ENCODE measurements at regions not wholly inside any gene's neighbourhood (a gene's known extent, or its start where the extent isn't known, plus 50 kb on each side); places are given as distances from the start of the nearest gene placed in this dataset.

GRCh38 chr17:13761038-13761603 is 159.4 kb upstream of the HS3ST3A1 start:
- Histone ChIP-seq H3K56ac (replicated peaks; ENCODE audit: insufficient read length, low read depth, low read length) (no peak overlapping the region), H2AFZ (ENCODE audit: low read length) (no peak overlapping the region), H3K27ac (ENCODE audit: low read depth, low read length) (no peak overlapping the region), H3K23ac (ENCODE audit: insufficient read length) (no peak overlapping the region), H2AK5ac (ENCODE audit: low read depth, low read length) (no peak overlapping the region), H2BK120ac (replicated peaks; ENCODE audit: low read depth, low read length) (no peak overlapping the region), H3K79me2 (ENCODE audit: control insufficient read depth in 1 of 2, insufficient read depth in 2 of 2, low read length in 2 of 2) (no peaks in the 10 kb centered on the region), H4K5ac (ENCODE audit: insufficient read length, low read depth, low read length) (no peak overlapping the region), H4K91ac (replicated peaks; ENCODE audit: insufficient read length, low read length) (no peak overlapping the region), H3K27me3 (replicated peaks in 1 of 4; ENCODE audit: control insufficient read depth in 3 of 4, extremely low read depth in 1 of 4, insufficient read depth in 3 of 4, low read length in 3 of 4) (no peaks in the 10 kb centered on the region), H2BK20ac (ENCODE audit: low read length) (no peak overlapping the region), H3K79me1 (ENCODE audit: low read depth, low read length) (no peaks in the 10 kb centered on the region), H3K4me2 (ENCODE audit: insufficient read depth in 1 of 2, low read depth in 2 of 2, low read length in 2 of 2) (no peak overlapping the region), H3K4ac (replicated peaks; ENCODE audit: insufficient read length, low read depth, low read length) (no peak overlapping the region), H3K23me2 (ENCODE audit: low read depth, low read length) (no peaks in the 10 kb centered on the region), H3K14ac (ENCODE audit: insufficient read length) (no peak overlapping the region), H4K8ac (ENCODE audit: extremely low read depth, insufficient read depth, low read length) (no peak overlapping the region), H3K4me1 (replicated peaks in 1 of 4; ENCODE audit: control insufficient read depth in 3 of 4, insufficient read depth in 4 of 4, low read length in 3 of 4) (no peaks in the 10 kb centered on the region), H3K36me3 (ENCODE audit: control insufficient read depth in 2 of 4, insufficient read depth in 4 of 4, low read length in 3 of 4) (no peaks in the 10 kb centered on the region), H2BK5ac (ENCODE audit: low read depth, low read length) (no peak overlapping the region), H3K9ac (replicated peaks in 1 of 4; ENCODE audit: extremely low read depth in 1 of 4, low read depth in 3 of 4, low read length in 3 of 4) (no peak overlapping the region), H3K9me3 (ENCODE audit: insufficient read depth in 2 of 2, low read depth in 1 of 2, low read length in 1 of 2) (no peaks in the 10 kb centered on the region), H3K18ac (ENCODE audit: extremely low read depth, low read length) (no peak overlapping the region), H4K20me1 (replicated peaks in 1 of 2; ENCODE audit: control insufficient read depth in 1 of 2, insufficient read depth in 2 of 2, low read length in 2 of 2) (no peaks in the 10 kb centered on the region), H2BK15ac (ENCODE audit: low read length) (no peak overlapping the region), H2BK12ac (ENCODE audit: low read depth, low read length) (no peak overlapping the region), H3K4me3 (ENCODE audit: extremely low read depth in 1 of 4, insufficient read depth in 2 of 4, low read depth in 3 of 4, low read length in 4 of 4) (no peak overlapping the region)
- POLR2A ChIA-PET (ENCODE audit: partially characterized antibody), result no interaction called here
- DNase-seq (ENCODE audit: low read depth in 1 of 2, low spot score in 2 of 2) (no peak), FAIRE-seq (no peak)
- CTCF ChIA-PET (ENCODE audit: partially characterized antibody), result no interaction called here
- WGBS, 2 experiments (ENCODE audit: extremely low coverage in 1 of 2, insufficient coverage in 1 of 2, insufficient read length in 1 of 2, insufficient replicate concordance in 2 of 2, low coverage in 1 of 2, low lambda C conversion rate in 2 of 2, missing lambda C conversion rate in 1 of 2), result 78% methylated on average over 2 of the region's 2 CpGs; no CpG with 5 or more reads in 1 of the 2 experiments
- TF ChIP-seq MAX (IDR thresholded peaks at IDR 0.05) (no peak), USF2 (IDR thresholded peaks at IDR 0.05; ENCODE audit: low read length) (no peak), ASH2L (IDR thresholded peaks at IDR 0.05; ENCODE audit: low read length) (no peak), RFX5 (IDR thresholded peaks at IDR 0.05; ENCODE audit: borderline replicate concordance, low read depth, low read length) (no peak), CBX5 (IDR thresholded peaks at IDR 0.05; ENCODE audit: low read depth, low read length) (no peak), SP2 (IDR thresholded peaks at IDR 0.05; ENCODE audit: low read length) (no peak), CEBPB (IDR thresholded peaks at IDR 0.05; ENCODE audit: low read depth, low read length) (no peak), NANOG (IDR thresholded peaks at IDR 0.05; ENCODE audit: insufficient read depth, low read depth, low read length, poor library complexity, severe bottlenecking) (no peak), ATF2 (IDR thresholded peaks at IDR 0.05; ENCODE audit: low read length) (no peak), TBP (IDR thresholded peaks at IDR 0.05; ENCODE audit: low read depth, low read length) (no peak), CHD2 (IDR thresholded peaks at IDR 0.05; ENCODE audit: low read length) (no peak), SIN3A (conservative IDR thresholded peaks at IDR 0.05 in 1 of 2, IDR thresholded peaks at IDR 0.05 in 1 of 2; ENCODE audit: low read depth in 1 of 2, low read length in 2 of 2) (no peak)

All from H1 (cell line).